Keratinocyte (primary cell): ENCODE measurements at regions not wholly inside any gene's neighbourhood (a gene's known extent, or its start where the extent isn't known, plus 50 kb on each side); places are given as distances from the start of the nearest gene placed in this dataset.

ENCODE experiments used
- EZH2 ChIP-seq: IDR thresholded peaks from one replicate; pipeline ENCODE4 v1.6.1; 2012; ENCODE audit warnings: inconsistent platforms, mild to moderate bottlenecking, low read length, moderate library complexity
- TF ChIP-seq, protein P1 (sequence below), 3 experiments: IDR thresholded peaks in 1 of 3; conservative IDR thresholded peaks in 1 of 3; optimal IDR thresholded peaks in 1 of 3; 2 replicates in 2 of 3; 3 replicates in 1 of 3; pipeline versions ENCODE3 to v1.5.1; 2011; ENCODE audit warnings: low read length in 3 of 3, mild to moderate bottlenecking in 3 of 3, moderate library complexity in 2 of 3, control low read depth in 1 of 3, inconsistent platforms in 1 of 3; ENCODE audit not compliant: insufficient read depth in 2 of 3; ENCODE audit errors: extremely low read depth in 1 of 3

DNA sequence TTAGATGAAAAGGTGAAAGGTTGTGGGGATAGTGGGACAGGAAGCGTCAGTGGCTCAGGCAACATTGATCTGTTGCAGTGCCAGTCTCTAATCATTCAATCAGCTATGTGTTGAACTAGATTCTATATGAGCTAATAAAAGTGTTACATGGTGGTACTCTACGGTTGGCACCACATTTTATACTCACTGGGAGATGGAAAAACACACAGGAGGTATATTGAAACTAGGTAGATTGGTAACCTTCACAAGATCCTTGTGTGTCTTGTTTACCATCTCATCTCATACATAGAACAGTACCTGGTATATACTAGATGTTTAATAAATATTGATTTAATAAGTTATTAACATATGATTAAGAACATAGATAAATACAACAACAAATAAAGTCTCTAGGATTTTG lies 152.7 kb downstream of the NAA11 start:
- TF ChIP-seq, protein P1, sequence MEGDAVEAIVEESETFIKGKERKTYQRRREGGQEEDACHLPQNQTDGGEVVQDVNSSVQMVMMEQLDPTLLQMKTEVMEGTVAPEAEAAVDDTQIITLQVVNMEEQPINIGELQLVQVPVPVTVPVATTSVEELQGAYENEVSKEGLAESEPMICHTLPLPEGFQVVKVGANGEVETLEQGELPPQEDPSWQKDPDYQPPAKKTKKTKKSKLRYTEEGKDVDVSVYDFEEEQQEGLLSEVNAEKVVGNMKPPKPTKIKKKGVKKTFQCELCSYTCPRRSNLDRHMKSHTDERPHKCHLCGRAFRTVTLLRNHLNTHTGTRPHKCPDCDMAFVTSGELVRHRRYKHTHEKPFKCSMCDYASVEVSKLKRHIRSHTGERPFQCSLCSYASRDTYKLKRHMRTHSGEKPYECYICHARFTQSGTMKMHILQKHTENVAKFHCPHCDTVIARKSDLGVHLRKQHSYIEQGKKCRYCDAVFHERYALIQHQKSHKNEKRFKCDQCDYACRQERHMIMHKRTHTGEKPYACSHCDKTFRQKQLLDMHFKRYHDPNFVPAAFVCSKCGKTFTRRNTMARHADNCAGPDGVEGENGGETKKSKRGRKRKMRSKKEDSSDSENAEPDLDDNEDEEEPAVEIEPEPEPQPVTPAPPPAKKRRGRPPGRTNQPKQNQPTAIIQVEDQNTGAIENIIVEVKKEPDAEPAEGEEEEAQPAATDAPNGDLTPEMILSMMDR (optimal IDR thresholded peaks at IDR 0.05 in 1 of 3, IDR thresholded peaks at IDR 0.05 in 1 of 3, conservative IDR thresholded peaks at IDR 0.05 in 1 of 3; ENCODE audit: extremely low read depth in 1 of 3, insufficient read depth in 2 of 3, low read length in 3 of 3), result no peak
- no peak for TF ChIP-seq EZH2
